H9 (cell line): ENCODE measurements at regions not wholly inside any gene's neighbourhood (a gene's known extent, or its start where the extent isn't known, plus 50 kb on each side); places are given as distances from the start of the nearest gene placed in this dataset.

ENCODE experiments used
- DNase-seq: peaks from one replicate; pipeline ENCODE4 v3.0.0-alpha.2; 2017
- H2AFZ ChIP-seq: one replicate; pipeline ENCODE4 v1.6.1; 2013; ENCODE audit warnings: mild to moderate bottlenecking, low read length, control low read depth, moderate library complexity
- H2AK5ac ChIP-seq: 2 replicates; pipeline ENCODE4 v1.6.1; 2013; ENCODE audit warnings: low read length, control low read depth, mixed read lengths; ENCODE audit not compliant: insufficient read length
- H2BK120ac ChIP-seq: one replicate; pipeline ENCODE4 v1.6.1; 2013; ENCODE audit warnings: low read depth, mild to moderate bottlenecking, low read length, control low read depth, inconsistent platforms; ENCODE audit not compliant: poor library complexity, severe bottlenecking
- H2BK12ac ChIP-seq: 2 replicates; pipeline ENCODE4 v1.6.1; 2013; ENCODE audit warnings: low read length, control low read depth, mixed read lengths, low read depth; ENCODE audit not compliant: insufficient read length
- H2BK15ac ChIP-seq: 2 replicates; pipeline ENCODE4 v1.6.1; 2013; ENCODE audit warnings: low read depth, low read length, control low read depth
- H2BK20ac ChIP-seq: one replicate; pipeline ENCODE4 v1.6.1; 2013; ENCODE audit warnings: low read depth, mild to moderate bottlenecking, low read length, control low read depth, inconsistent platforms; ENCODE audit not compliant: poor library complexity, severe bottlenecking
- H2BK5ac ChIP-seq: 2 replicates; pipeline ENCODE4 v1.6.1; 2013; ENCODE audit warnings: low read length, control low read depth, mixed read lengths; ENCODE audit not compliant: insufficient read length
- H3K14ac ChIP-seq: 2 replicates; pipeline ENCODE4 v1.6.1; 2013; ENCODE audit warnings: low read length, control low read depth; ENCODE audit not compliant: insufficient read depth
- H3K18ac ChIP-seq: 2 replicates; pipeline ENCODE4 v1.6.1; 2013; ENCODE audit warnings: low read depth, mild to moderate bottlenecking, mixed read lengths, low read length, control low read depth; ENCODE audit not compliant: insufficient read length
- H3K23ac ChIP-seq: 2 replicates; pipeline ENCODE4 v1.6.1; 2013; ENCODE audit warnings: low read length, control low read depth, mixed read lengths, low read depth; ENCODE audit not compliant: insufficient read length
- H3K23me2 ChIP-seq: 2 replicates; pipeline ENCODE4 v1.6.1; 2013; ENCODE audit warnings: low read depth, mild to moderate bottlenecking, mixed read lengths, low read length, control low read depth; ENCODE audit not compliant: insufficient read length, poor library complexity, severe bottlenecking
- H3K27ac ChIP-seq: 2 replicates; pipeline ENCODE4 v1.5.1; 2013; ENCODE audit warnings: low read length, control low read depth, mixed read lengths, low read depth; ENCODE audit not compliant: insufficient read length
- H3K27me3 ChIP-seq: 2 replicates; pipeline ENCODE4 v1.6.1; 2013; ENCODE audit warnings: low read length, control low read depth, inconsistent platforms; ENCODE audit not compliant: insufficient read depth
- H3K4ac ChIP-seq: 2 replicates; pipeline ENCODE4 v1.6.1; 2013; ENCODE audit warnings: low read depth, mild to moderate bottlenecking, control low read depth, inconsistent platforms, low read length, moderate library complexity
- H3K4me1 ChIP-seq: 2 replicates; pipeline ENCODE4 v1.6.1; 2013; ENCODE audit warnings: low read length, control low read depth, inconsistent platforms; ENCODE audit not compliant: insufficient read depth
- H3K4me2 ChIP-seq: 2 replicates; pipeline ENCODE4 v1.6.1; 2013; ENCODE audit warnings: low read length, control low read depth, mixed read lengths; ENCODE audit not compliant: insufficient read length, insufficient read depth
- H3K56ac ChIP-seq: 2 replicates; pipeline ENCODE4 v1.6.1; 2013; ENCODE audit warnings: low read depth, mild to moderate bottlenecking, mixed read lengths, low read length, control low read depth; ENCODE audit not compliant: insufficient read length
- H3K79me1 ChIP-seq: 2 replicates; pipeline ENCODE4 v1.6.1; 2013; ENCODE audit warnings: low read depth, mild to moderate bottlenecking, moderate library complexity, low read length, control low read depth, inconsistent platforms; ENCODE audit not compliant: insufficient read depth, poor library complexity, severe bottlenecking
- H3K79me2 ChIP-seq: 2 replicates; pipeline ENCODE4 v1.6.1; 2013; ENCODE audit warnings: low read length, control low read depth, inconsistent platforms; ENCODE audit not compliant: insufficient read depth
- H3K9ac ChIP-seq: 2 replicates; pipeline ENCODE4 v1.6.1; 2013; ENCODE audit warnings: low read length, control low read depth, mixed read lengths; ENCODE audit not compliant: insufficient read length; ENCODE audit errors: extremely low read depth
- H3K9me3 ChIP-seq: one replicate; pipeline ENCODE4 v1.6.1; 2013; ENCODE audit warnings: low read depth, low read length, inconsistent platforms; ENCODE audit not compliant: control insufficient read depth
- H3T11ph ChIP-seq: one replicate; pipeline ENCODE4 v1.6.1; 2013; ENCODE audit warnings: mild to moderate bottlenecking, low read length, control low read depth, inconsistent platforms
- H4K20me1 ChIP-seq: one replicate; pipeline ENCODE4 v1.6.1; 2013; ENCODE audit not compliant: control insufficient read depth, insufficient read length, insufficient read depth
- H4K5ac ChIP-seq: 2 replicates; pipeline ENCODE4 v1.6.1; 2013; ENCODE audit warnings: low read depth, mild to moderate bottlenecking, mixed read lengths, low read length, control low read depth; ENCODE audit not compliant: insufficient read length
- H4K8ac ChIP-seq: replicated peaks from 2 replicates; pipeline ENCODE4 v1.6.1; 2013; ENCODE audit warnings: low read length, control low read depth, mixed read lengths, low read depth; ENCODE audit not compliant: insufficient read length
- H4K91ac ChIP-seq: 2 replicates; pipeline ENCODE4 v1.6.1; 2013; ENCODE audit warnings: low read depth, mild to moderate bottlenecking, moderate library complexity, mixed read lengths, low read length, control low read depth; ENCODE audit not compliant: insufficient read length
- H3K27ac Mint-ChIP-seq, 3 experiments: 2 replicates in 2 of 3; 3 replicates in 1 of 3; pipeline ENCODE4 v1.8.0; 2020 to 2021; ENCODE audit warnings: mixed read lengths in 3 of 3, mild to moderate bottlenecking in 1 of 3, moderate library complexity in 1 of 3
- H3K27me3 Mint-ChIP-seq: 2 replicates; pipeline ENCODE4 v1.8.0; 2021; ENCODE audit warnings: low read depth, mild to moderate bottlenecking, moderate library complexity, mixed read lengths
- H3K36me3 Mint-ChIP-seq, 3 experiments: 2 replicates in 2 of 3; 3 replicates in 1 of 3; pipeline ENCODE4 v1.8.0; 2020 to 2021; ENCODE audit warnings: low read depth in 3 of 3, mixed read lengths in 3 of 3; ENCODE audit not compliant: insufficient read depth in 1 of 3
- H3K4me1 Mint-ChIP-seq, 2 experiments: 2 replicates each; pipeline ENCODE4 v1.8.0; 2020; ENCODE audit warnings: mixed read lengths in 2 of 2
- H3K4me3 Mint-ChIP-seq, 2 experiments: 2 replicates in 1 of 2; 3 replicates in 1 of 2; pipeline ENCODE4 v1.8.0; 2020 to 2021; ENCODE audit warnings: mild to moderate bottlenecking in 2 of 2, mixed read lengths in 2 of 2, moderate library complexity in 1 of 2
- H3K9me3 Mint-ChIP-seq, 2 experiments: 2 replicates in 1 of 2; 3 replicates in 1 of 2; pipeline ENCODE4 v1.8.0; 2020; ENCODE audit warnings: mild to moderate bottlenecking in 2 of 2, mixed read lengths in 2 of 2, moderate library complexity in 1 of 2
- WGBS: extraction: QIAGEN DNeasy Blood & Tissue Kit; methylation state at CpG from one replicate; pipeline ENCODE4 v1.1.7; 2013; ENCODE audit warnings: missing lambda C conversion rate, low lambda C conversion rate, mixed read lengths; ENCODE audit not compliant: insufficient read length; ENCODE audit errors: extremely low coverage; 5-methylcytosine and 5-hydroxymethylcytosine counted together
- TF ChIP-seq, protein P1 (sequence below): fragments of 200-600 bp; sonication (generic); conservative IDR thresholded peaks from 3 replicates; pipeline ENCODE4 v1.8.0; 2021; ENCODE audit warnings: antibody characterized with exemption, mild to moderate bottlenecking

DNA sequence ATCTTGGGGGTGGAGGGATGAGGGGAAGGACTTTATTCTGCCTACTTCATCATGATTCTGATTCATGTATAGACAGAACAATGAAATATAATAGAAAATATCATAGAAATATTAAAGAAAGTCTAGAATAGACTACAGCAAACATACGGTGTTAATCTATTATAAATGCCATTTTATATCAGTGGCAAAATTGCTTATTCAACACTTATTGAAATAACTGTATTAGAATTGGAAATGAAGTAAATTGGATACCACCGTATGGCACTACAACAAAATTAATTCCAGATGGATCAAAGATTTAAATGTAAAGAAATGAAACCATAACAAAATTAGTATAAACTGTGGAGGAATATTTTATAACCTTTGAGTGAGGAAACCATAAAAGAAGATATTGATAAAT is 213.3 kb upstream of the CTAGE1 start:
- no peak overlapping the region for H3K27ac Mint-ChIP-seq
- Histone ChIP-seq H3K4ac (no peak overlapping the region), H3K4me2 (no peak overlapping the region), H3K79me2 (no peaks in the 10 kb centered on the region), H3T11ph (no peak overlapping the region), H3K4me1 (no peaks in the 10 kb centered on the region), H4K8ac (no peak overlapping the region), H2BK120ac (no peak overlapping the region), H3K14ac (no peak overlapping the region), H2AFZ (no peak overlapping the region), H4K20me1 (no peaks in the 10 kb centered on the region), H2BK5ac (no peak overlapping the region), H3K9me3 (no peaks in the 10 kb centered on the region), H4K91ac (no peak overlapping the region), H3K56ac (no peak overlapping the region), H3K9ac (no peak overlapping the region), H2BK15ac (no peak overlapping the region), H3K79me1 (no peaks in the 10 kb centered on the region), H3K23ac (no peak overlapping the region), H2BK12ac (no peak overlapping the region), H2BK20ac (no peak overlapping the region), H3K27ac (no peak overlapping the region), H3K18ac (no peak overlapping the region), H2AK5ac (no peak overlapping the region), H3K23me2 (peaks cover 2% of the 10 kb centered on the region), H4K5ac (no peak overlapping the region), H3K27me3 (no peaks in the 10 kb centered on the region)
- H3K4me1 Mint-ChIP-seq = no peaks in the 10 kb centered on the region
- no peaks in the 10 kb centered on the region for H3K27me3 Mint-ChIP-seq
- no peak for DNase-seq
- H3K9me3 Mint-ChIP-seq = no peaks in the 10 kb centered on the region; a peak in 1 of 5 replicates
- no CpG with 5 or more reads among the region's 2 CpGs for WGBS
- no peaks in the 10 kb centered on the region; a peak in 1 of 7 replicates for H3K36me3 Mint-ChIP-seq
- H3K4me3 Mint-ChIP-seq = no peak overlapping the region
- TF ChIP-seq, protein P1, sequence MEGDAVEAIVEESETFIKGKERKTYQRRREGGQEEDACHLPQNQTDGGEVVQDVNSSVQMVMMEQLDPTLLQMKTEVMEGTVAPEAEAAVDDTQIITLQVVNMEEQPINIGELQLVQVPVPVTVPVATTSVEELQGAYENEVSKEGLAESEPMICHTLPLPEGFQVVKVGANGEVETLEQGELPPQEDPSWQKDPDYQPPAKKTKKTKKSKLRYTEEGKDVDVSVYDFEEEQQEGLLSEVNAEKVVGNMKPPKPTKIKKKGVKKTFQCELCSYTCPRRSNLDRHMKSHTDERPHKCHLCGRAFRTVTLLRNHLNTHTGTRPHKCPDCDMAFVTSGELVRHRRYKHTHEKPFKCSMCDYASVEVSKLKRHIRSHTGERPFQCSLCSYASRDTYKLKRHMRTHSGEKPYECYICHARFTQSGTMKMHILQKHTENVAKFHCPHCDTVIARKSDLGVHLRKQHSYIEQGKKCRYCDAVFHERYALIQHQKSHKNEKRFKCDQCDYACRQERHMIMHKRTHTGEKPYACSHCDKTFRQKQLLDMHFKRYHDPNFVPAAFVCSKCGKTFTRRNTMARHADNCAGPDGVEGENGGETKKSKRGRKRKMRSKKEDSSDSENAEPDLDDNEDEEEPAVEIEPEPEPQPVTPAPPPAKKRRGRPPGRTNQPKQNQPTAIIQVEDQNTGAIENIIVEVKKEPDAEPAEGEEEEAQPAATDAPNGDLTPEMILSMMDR = no peak
